WERI-Rb-1 (cell line): ENCODE measurements at regions not wholly inside any gene's neighbourhood (a gene's known extent, or its start where the extent isn't known, plus 50 kb on each side); places are given as distances from the start of the nearest gene placed in this dataset.
A peak's percentile ranks its signal among the peaks of the same experiment; 100 is the strongest.
"Not testable (repeated sequence)": the region's sequence is repeated elsewhere in the genome, so short reads cannot be mapped to it uniquely, and the experiment has no call there.

Source experiments
- DNase-seq: peaks from one replicate; pipeline ENCODE4 v3.0.0-alpha.2; 2020
- H3K27ac ChIP-seq: fragments of 250-450 bp; sonication (Bioruptor Pico); 2 replicates; pipeline ENCODE4 v1.5.1; 2020; ENCODE audit warnings: mild to moderate bottlenecking, moderate library complexity
- H3K27me3 ChIP-seq: fragments of 250-450 bp; sonication (Bioruptor Pico); 2 replicates; pipeline ENCODE4 v1.5.1; 2021; ENCODE audit warnings: mild to moderate bottlenecking, low read depth, moderate library complexity; ENCODE audit not compliant: insufficient read depth, severe bottlenecking
- H3K36me3 ChIP-seq: fragments of 250-450 bp; sonication (Bioruptor Pico); 2 replicates; pipeline ENCODE4 v1.5.1; 2020; ENCODE audit warnings: mild to moderate bottlenecking, moderate library complexity
- H3K4me3 ChIP-seq: 2 replicates; pipeline ENCODE4 v1.5.1; 2011; ENCODE audit warnings: low read depth, mild to moderate bottlenecking, control low read depth, low read length
- H3K9me3 ChIP-seq: fragments of 250-450 bp; sonication (Bioruptor Pico); 2 replicates; pipeline ENCODE4 v1.5.1; 2021; ENCODE audit warnings: mild to moderate bottlenecking, moderate library complexity; ENCODE audit not compliant: severe bottlenecking
- TF ChIP-seq, protein P1 (sequence below): IDR thresholded peaks from 2 replicates; pipeline ENCODE4 v1.5.1; 2011; ENCODE audit warnings: low read depth, mild to moderate bottlenecking, control low read depth, inconsistent platforms, low read length

GRCh38 chr18:73535990-73536389 lies 611.6 kb downstream of the FBXO15 start:
- DNase-seq: no peak
- H3K27me3 ChIP-seq: no peaks in the 10 kb centered on the region
- H3K9me3 ChIP-seq: peaks cover 3% of the 10 kb centered on the region
- no peak overlapping the region for H3K27ac ChIP-seq
- TF ChIP-seq, protein P1, sequence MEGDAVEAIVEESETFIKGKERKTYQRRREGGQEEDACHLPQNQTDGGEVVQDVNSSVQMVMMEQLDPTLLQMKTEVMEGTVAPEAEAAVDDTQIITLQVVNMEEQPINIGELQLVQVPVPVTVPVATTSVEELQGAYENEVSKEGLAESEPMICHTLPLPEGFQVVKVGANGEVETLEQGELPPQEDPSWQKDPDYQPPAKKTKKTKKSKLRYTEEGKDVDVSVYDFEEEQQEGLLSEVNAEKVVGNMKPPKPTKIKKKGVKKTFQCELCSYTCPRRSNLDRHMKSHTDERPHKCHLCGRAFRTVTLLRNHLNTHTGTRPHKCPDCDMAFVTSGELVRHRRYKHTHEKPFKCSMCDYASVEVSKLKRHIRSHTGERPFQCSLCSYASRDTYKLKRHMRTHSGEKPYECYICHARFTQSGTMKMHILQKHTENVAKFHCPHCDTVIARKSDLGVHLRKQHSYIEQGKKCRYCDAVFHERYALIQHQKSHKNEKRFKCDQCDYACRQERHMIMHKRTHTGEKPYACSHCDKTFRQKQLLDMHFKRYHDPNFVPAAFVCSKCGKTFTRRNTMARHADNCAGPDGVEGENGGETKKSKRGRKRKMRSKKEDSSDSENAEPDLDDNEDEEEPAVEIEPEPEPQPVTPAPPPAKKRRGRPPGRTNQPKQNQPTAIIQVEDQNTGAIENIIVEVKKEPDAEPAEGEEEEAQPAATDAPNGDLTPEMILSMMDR: no peak
- H3K36me3 ChIP-seq: no peaks in the 10 kb centered on the region
- H3K4me3 ChIP-seq: no peak overlapping the region

GRCh38 chr18:73535189-73535588 lies 612.4 kb downstream of the FBXO15 start:
- no peak overlapping the region for H3K4me3 ChIP-seq
- H3K27me3 ChIP-seq: no peaks in the 10 kb centered on the region
- no peak overlapping the region for H3K27ac ChIP-seq
- peaks cover 6% of the 10 kb centered on the region for H3K9me3 ChIP-seq
- TF ChIP-seq, protein P1: no peak
- DNase-seq: no peak
- no peaks in the 10 kb centered on the region for H3K36me3 ChIP-seq

- peaks cover 7% of the 10 kb centered on the region for H3K9me3 ChIP-seq
Measured at GRCh38 chr18:73531601-73532000, 616.0 kb downstream of the FBXO15 start.

DNA sequence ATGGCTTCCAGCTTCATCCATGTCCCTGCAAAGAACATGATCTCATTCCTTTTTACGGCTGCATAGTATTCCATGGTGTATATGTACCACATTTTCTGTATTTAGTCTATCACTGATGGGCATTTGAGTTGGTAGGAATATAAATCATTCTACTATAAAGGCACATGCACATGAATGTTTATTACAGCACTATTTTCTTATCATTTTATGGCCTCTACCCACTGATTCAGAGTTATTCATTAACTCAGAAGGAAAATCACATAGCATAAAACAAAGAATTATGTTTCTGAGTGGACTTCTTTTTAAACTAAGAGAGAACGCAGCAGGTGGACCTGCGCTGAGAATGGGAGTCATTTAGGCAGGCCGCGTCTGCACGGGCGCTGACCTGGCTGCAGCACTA lies 619.6 kb downstream of the FBXO15 start:
- no peak for DNase-seq
- peaks cover 7% of the 10 kb centered on the region for H3K9me3 ChIP-seq
- H3K36me3 ChIP-seq: no peaks in the 10 kb centered on the region

More at GRCh38 chr18:73531601-73532000, 616.0 kb downstream of the FBXO15 start:
- H3K36me3 ChIP-seq: no peaks in the 10 kb centered on the region
- TF ChIP-seq, protein P1: no peak
- DNase-seq: no peak
- H3K4me3 ChIP-seq: no peak overlapping the region
- no peaks in the 10 kb centered on the region for H3K27me3 ChIP-seq
- H3K27ac ChIP-seq: no peak overlapping the region

DNA sequence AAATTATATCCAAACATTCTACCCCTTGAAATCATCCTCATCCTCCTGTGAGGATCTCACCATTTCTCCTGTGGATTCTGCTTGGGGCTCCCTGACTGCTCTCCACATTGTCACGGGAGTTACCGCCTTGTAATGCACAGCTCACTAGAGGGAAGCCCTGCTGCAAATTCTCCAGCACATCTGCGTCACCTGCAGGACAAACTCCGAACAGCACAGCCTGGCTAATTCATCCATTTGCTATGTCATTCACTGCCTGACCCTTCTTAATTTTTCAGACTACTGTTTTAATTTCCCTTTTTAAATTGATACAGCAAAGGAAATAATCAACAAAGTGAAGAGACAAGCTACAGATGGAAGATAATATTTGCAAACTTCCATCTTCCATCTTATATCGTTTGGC lies 627.4 kb downstream of the FBXO15 start:
- Histone ChIP-seq H3K9me3 (no peaks in the 10 kb centered on the region), H3K27me3 (no peaks in the 10 kb centered on the region), H3K36me3 (no peaks in the 10 kb centered on the region), H3K4me3 (no peak overlapping the region), H3K27ac (no peak overlapping the region)
- peak; percentile 47 for DNase-seq
- TF ChIP-seq, protein P1: peak; percentile 69

More for the DNA sequence above, 619.6 kb downstream of the FBXO15 start:
- no peaks in the 10 kb centered on the region for H3K27me3 ChIP-seq
- no peak overlapping the region for H3K27ac ChIP-seq
- TF ChIP-seq, protein P1: no peak
- no peak overlapping the region for H3K4me3 ChIP-seq

DNA sequence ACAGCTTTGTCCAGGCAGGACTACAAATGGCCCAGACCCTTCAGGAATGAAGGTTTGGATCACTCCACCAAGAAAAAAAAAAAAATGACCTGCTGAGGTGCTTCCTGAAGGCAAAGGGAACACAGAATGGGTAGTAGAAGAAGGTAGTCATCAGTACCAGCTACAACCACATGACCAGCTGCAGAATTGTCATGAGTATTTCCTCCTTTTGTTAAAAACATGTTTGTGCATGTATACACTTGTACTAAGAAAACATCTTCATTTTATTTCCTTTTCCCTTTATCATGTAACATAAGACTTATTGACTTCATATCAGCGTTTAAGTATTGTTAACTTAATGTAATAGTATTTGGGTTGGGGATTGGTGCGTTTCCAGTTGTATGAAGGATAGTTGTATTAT lies 631.6 kb downstream of the FBXO15 start:
- not testable (repeated sequence) for H3K36me3 ChIP-seq, H3K9me3 ChIP-seq, DNase-seq, H3K27ac ChIP-seq, H3K27me3 ChIP-seq, H3K4me3 ChIP-seq
